SK-N-SH (cell line): ENCODE measurements at regions not wholly inside any gene's neighbourhood (a gene's known extent, or its start where the extent isn't known, plus 50 kb on each side); places are given as distances from the start of the nearest gene placed in this dataset.

Experiments
- EZH2phosphoT487 ChIP-seq: fragments of 200-600 bp; sonication (generic); IDR thresholded peaks from 2 replicates; pipeline ENCODE4 v1.6.1; 2017; ENCODE audit warnings: low read depth, mixed run types, mild to moderate bottlenecking, antibody characterized with exemption, moderate library complexity, borderline replicate concordance
- MAX ChIP-seq: IDR thresholded peaks from 2 replicates; pipeline ENCODE4 v1.4.0; 2012; ENCODE audit warnings: low read depth
- RCOR1 ChIP-seq: fragments of 150-350 bp; IDR thresholded peaks from 2 replicates; pipeline ENCODE4 v1.6.1; 2017; ENCODE audit warnings: antibody characterized with exemption, low read length
- TF ChIP-seq, protein P1 (sequence below): IDR thresholded peaks from 2 replicates; pipeline ENCODE4; 2012
- TF ChIP-seq, protein P2 (sequence below): fragments of 200-600 bp; sonication (generic); IDR thresholded peaks from 2 replicates; pipeline ENCODE4 v1.6.1; 2017; ENCODE audit warnings: antibody characterized with exemption, mild to moderate bottlenecking, moderate library complexity

- TF ChIP-seq EZH2phosphoT487 (no peak), RCOR1 (no peak), MAX (no peak)
- TF ChIP-seq, protein P1, sequence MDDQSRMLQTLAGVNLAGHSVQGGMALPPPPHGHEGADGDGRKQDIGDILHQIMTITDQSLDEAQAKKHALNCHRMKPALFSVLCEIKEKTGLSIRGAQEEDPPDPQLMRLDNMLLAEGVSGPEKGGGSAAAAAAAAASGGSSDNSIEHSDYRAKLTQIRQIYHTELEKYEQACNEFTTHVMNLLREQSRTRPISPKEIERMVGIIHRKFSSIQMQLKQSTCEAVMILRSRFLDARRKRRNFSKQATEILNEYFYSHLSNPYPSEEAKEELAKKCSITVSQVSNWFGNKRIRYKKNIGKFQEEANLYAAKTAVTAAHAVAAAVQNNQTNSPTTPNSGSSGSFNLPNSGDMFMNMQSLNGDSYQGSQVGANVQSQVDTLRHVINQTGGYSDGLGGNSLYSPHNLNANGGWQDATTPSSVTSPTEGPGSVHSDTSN = no peak
- TF ChIP-seq, protein P2, sequence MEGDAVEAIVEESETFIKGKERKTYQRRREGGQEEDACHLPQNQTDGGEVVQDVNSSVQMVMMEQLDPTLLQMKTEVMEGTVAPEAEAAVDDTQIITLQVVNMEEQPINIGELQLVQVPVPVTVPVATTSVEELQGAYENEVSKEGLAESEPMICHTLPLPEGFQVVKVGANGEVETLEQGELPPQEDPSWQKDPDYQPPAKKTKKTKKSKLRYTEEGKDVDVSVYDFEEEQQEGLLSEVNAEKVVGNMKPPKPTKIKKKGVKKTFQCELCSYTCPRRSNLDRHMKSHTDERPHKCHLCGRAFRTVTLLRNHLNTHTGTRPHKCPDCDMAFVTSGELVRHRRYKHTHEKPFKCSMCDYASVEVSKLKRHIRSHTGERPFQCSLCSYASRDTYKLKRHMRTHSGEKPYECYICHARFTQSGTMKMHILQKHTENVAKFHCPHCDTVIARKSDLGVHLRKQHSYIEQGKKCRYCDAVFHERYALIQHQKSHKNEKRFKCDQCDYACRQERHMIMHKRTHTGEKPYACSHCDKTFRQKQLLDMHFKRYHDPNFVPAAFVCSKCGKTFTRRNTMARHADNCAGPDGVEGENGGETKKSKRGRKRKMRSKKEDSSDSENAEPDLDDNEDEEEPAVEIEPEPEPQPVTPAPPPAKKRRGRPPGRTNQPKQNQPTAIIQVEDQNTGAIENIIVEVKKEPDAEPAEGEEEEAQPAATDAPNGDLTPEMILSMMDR = no peak
Observed at GRCh38 chr20:1803932-1804501, 91.2 kb upstream of the SIRPA start.
